Sigmoid colon (tissue), 4 donors: ENCODE measurements at regions not wholly inside any gene's neighbourhood (a gene's known extent, or its start where the extent isn't known, plus 50 kb on each side); places are given as distances from the start of the nearest gene placed in this dataset.

Source experiments
- CTCF ChIP-seq, 4 experiments: fragments of 450-650 bp in 3 of 4; fragments of 200-600 bp in 1 of 4; IDR thresholded peaks; one replicate each; pipeline ENCODE4 v1.5.1; 2016 to 2019; ENCODE audit warnings: antibody characterized with exemption in 4 of 4, mild to moderate bottlenecking in 3 of 4, moderate library complexity in 2 of 4
- EP300 ChIP-seq, 4 donors: sonication (generic); formaldehyde crosslinking; IDR thresholded peaks; one replicate each; pipeline ENCODE4 v1.6.1; 2017; ENCODE audit warnings: antibody characterized with exemption in 4 of 4
- POLR2A ChIP-seq, 2 donors: fragments of 450-650 bp; IDR thresholded peaks; one replicate each; pipeline ENCODE4 v1.6.1; 2016; ENCODE audit warnings: antibody characterized with exemption in 2 of 2, mild to moderate bottlenecking in 2 of 2, moderate library complexity in 2 of 2
- POLR2AphosphoS5 ChIP-seq, 4 donors: sonication (generic); formaldehyde crosslinking; IDR thresholded peaks; one replicate each; pipeline ENCODE4 v1.6.1; 2017; ENCODE audit warnings: antibody characterized with exemption in 4 of 4

GRCh38 chr1:231106347-231106746 lies 55.5 kb upstream of the TRIM67 start:
- TF ChIP-seq EP300 (IDR thresholded peaks at IDR 0.05) (no peak), POLR2A (IDR thresholded peaks at IDR 0.05) (no peak), CTCF (IDR thresholded peaks at IDR 0.05) (no peak), POLR2AphosphoS5 (IDR thresholded peaks at IDR 0.05) (no peak)
